GM18520 (cell line): ENCODE measurements at regions not wholly inside any gene's neighbourhood (a gene's known extent, or its start where the extent isn't known, plus 50 kb on each side); places are given as distances from the start of the nearest gene placed in this dataset.

Source experiments
- ATAC-seq: cut with Tn5 transposase; IDR thresholded peaks from one replicate; pipeline ENCODE4 v1.9.1; 2021; ENCODE audit not compliant: unreplicated experiment

GRCh38 chr3:34225821-34226366 is 427.5 kb downstream of the PDCD6IP start:
- no peak for ATAC-seq

- ATAC-seq, result no peak
Observed at GRCh38 chr3:34229876-34230275, 431.4 kb downstream of the PDCD6IP start.

- no peak for ATAC-seq
Observed at GRCh38 chr3:34235096-34235495, 436.7 kb downstream of the PDCD6IP start.

- no peak for ATAC-seq
Observed at GRCh38 chr3:34237946-34238345, 439.5 kb downstream of the PDCD6IP start.

- ATAC-seq, result no peak
Observed at GRCh38 chr3:34238407-34238806, 440.0 kb downstream of the PDCD6IP start.

- ATAC-seq, result no peak
Observed at GRCh38 chr3:34239287-34239686, 440.9 kb downstream of the PDCD6IP start.

GRCh38 chr3:34239875-34240274 is 441.4 kb downstream of the PDCD6IP start:
- ATAC-seq, result no peak

GRCh38 chr3:34247401-34247800 is 449.0 kb downstream of the PDCD6IP start:
- ATAC-seq, result no peak

- peak; percentile 83 for ATAC-seq
Observed at GRCh38 chr3:34248352-34248751, 449.9 kb downstream of the PDCD6IP start.

GRCh38 chr3:34254285-34254684 is 455.9 kb downstream of the PDCD6IP start:
- no peak for ATAC-seq

- ATAC-seq, result no peak
Observed at GRCh38 chr3:34256021-34256420, 457.6 kb downstream of the PDCD6IP start.

GRCh38 chr3:34256791-34257190 is 458.4 kb downstream of the PDCD6IP start:
- no peak for ATAC-seq

GRCh38 chr3:34258271-34258998 is 460.0 kb downstream of the PDCD6IP start:
- no peak for ATAC-seq

- ATAC-seq, result no peak
Observed at GRCh38 chr3:34260271-34261000, 462.0 kb downstream of the PDCD6IP start.

GRCh38 chr3:34261001-34261385 is 462.6 kb downstream of the PDCD6IP start:
- ATAC-seq, result no peak

- no peak for ATAC-seq
Observed at GRCh38 chr3:34263101-34263621, 464.7 kb downstream of the PDCD6IP start.

- ATAC-seq, result no peak
Observed at GRCh38 chr3:34264337-34265041, 466.1 kb downstream of the PDCD6IP start.

GRCh38 chr3:34267088-34267487 is 468.7 kb downstream of the PDCD6IP start:
- no peak for ATAC-seq

GRCh38 chr3:34268032-34268709 is 469.7 kb downstream of the PDCD6IP start:
- ATAC-seq, result no peak

GRCh38 chr3:34275811-34276210 is 477.4 kb downstream of the PDCD6IP start:
- no peak for ATAC-seq

- ATAC-seq, result no peak
Observed at GRCh38 chr3:34276342-34276741, 477.9 kb downstream of the PDCD6IP start.
